Vagina (tissue), 2 donors: ENCODE measurements at regions not wholly inside any gene's neighbourhood (a gene's known extent, or its start where the extent isn't known, plus 50 kb on each side); places are given as distances from the start of the nearest gene placed in this dataset.

Experiments used
- CTCF ChIP-seq, 3 experiments: fragments of 450-650 bp in 2 of 3; fragments of 200-600 bp in 1 of 3; sonication (generic) in 1 of 3; IDR thresholded peaks; one replicate each; pipeline ENCODE4 v1.5.1; 2017 to 2019; ENCODE audit warnings: antibody characterized with exemption in 3 of 3, mild to moderate bottlenecking in 2 of 3, moderate library complexity in 2 of 3
- POLR2A ChIP-seq, 2 donors: fragments of 450-650 bp; IDR thresholded peaks; one replicate each; pipeline ENCODE4 v1.6.1; 2017; ENCODE audit warnings: antibody characterized with exemption in 2 of 2, mild to moderate bottlenecking in 2 of 2, moderate library complexity in 2 of 2

- TF ChIP-seq CTCF (IDR thresholded peaks at IDR 0.05) (no peak), POLR2A (IDR thresholded peaks at IDR 0.05) (no peak)
Measured at GRCh38 chr14:26008290-26008689, 589.5 kb downstream of the NOVA1 start.
